H1 (cell line): ENCODE measurements at regions not wholly inside any gene's neighbourhood (a gene's known extent, or its start where the extent isn't known, plus 50 kb on each side); places are given as distances from the start of the nearest gene placed in this dataset.

Experiments used
- CTCF ChIA-PET: fragments of 300-600 bp; sonication (Branson Sonifier 250); formaldehyde crosslinking; loops from one replicate; lab custom pipeline; 2021; ENCODE audit not compliant: partially characterized antibody; lab: Charles Lee
- POLR2A ChIA-PET: fragments of 300-600 bp; sonication (Branson Sonifier 250); formaldehyde crosslinking; loops from one replicate; lab custom pipeline; 2021; ENCODE audit warnings: inconsistent platforms; ENCODE audit not compliant: partially characterized antibody; lab: Charles Lee
- DNase-seq, 2 experiments: peaks; one replicate each; pipeline versions ENCODE4 v3.0.0 to v3.0.0-alpha.2; 2010 to 2022; ENCODE audit warnings: low spot score in 2 of 2, low read depth in 1 of 2, mixed read lengths in 1 of 2
- FAIRE-seq: peaks from 2 replicates; lab custom pipeline; 2011; peaks lifted over from hg19 to GRCh38; lab: Jason Lieb, UNC
- H2AFZ ChIP-seq: 2 replicates; pipeline ENCODE4 v1.8.1; 2012; ENCODE audit warnings: low read length, inconsistent platforms
- H2AK5ac ChIP-seq: 2 replicates; pipeline ENCODE4 v1.6.1; 2013; ENCODE audit warnings: low read depth, low read length
- H2BK120ac ChIP-seq: replicated peaks from 2 replicates; pipeline ENCODE3; 2013; ENCODE audit warnings: low read depth, low read length, inconsistent platforms
- H2BK12ac ChIP-seq: 2 replicates; pipeline ENCODE4 v1.6.1; 2013; ENCODE audit warnings: low read depth, low read length
- H2BK15ac ChIP-seq: 2 replicates; pipeline ENCODE4 v1.6.1; 2013; ENCODE audit warnings: low read length
- H2BK20ac ChIP-seq: 2 replicates; pipeline ENCODE4 v1.6.1; 2013; ENCODE audit warnings: low read length
- H2BK5ac ChIP-seq: 2 replicates; pipeline ENCODE4 v1.6.1; 2013; ENCODE audit warnings: low read depth, low read length
- H3K14ac ChIP-seq: 2 replicates; pipeline ENCODE4 v1.6.1; 2013; ENCODE audit warnings: inconsistent platforms; ENCODE audit not compliant: insufficient read length
- H3K18ac ChIP-seq: 2 replicates; pipeline ENCODE4 v1.6.1; 2013; ENCODE audit warnings: low read length; ENCODE audit errors: extremely low read depth
- H3K23ac ChIP-seq: 2 replicates; pipeline ENCODE4 v1.6.1; 2013; ENCODE audit warnings: inconsistent platforms; ENCODE audit not compliant: insufficient read length
- H3K23me2 ChIP-seq: 2 replicates; pipeline ENCODE4 v1.6.1; 2013; ENCODE audit warnings: low read depth, low read length
- H3K27ac ChIP-seq: 2 replicates; pipeline ENCODE4 v1.6.1; 2011; ENCODE audit warnings: low read depth, low read length, inconsistent platforms
- H3K27me3 ChIP-seq, 4 experiments: replicated peaks in 1 of 4; 1 replicate in 1 of 4; 2 replicates in 3 of 4; pipeline versions ENCODE4 v1.6.1 to v1.8.1; 2011 to 2013; ENCODE audit warnings: low read length in 3 of 4, mild to moderate bottlenecking in 3 of 4, inconsistent platforms in 2 of 4, mixed read lengths in 2 of 4, moderate library complexity in 1 of 4; ENCODE audit not compliant: control insufficient read depth in 3 of 4, insufficient read depth in 3 of 4; ENCODE audit errors: extremely low read depth in 1 of 4
- H3K36me3 ChIP-seq, 4 experiments: 2 replicates each; pipeline versions ENCODE4 v1.6.1 to v1.8.1; 2011 to 2013; ENCODE audit warnings: mild to moderate bottlenecking in 4 of 4, low read length in 3 of 4, moderate library complexity in 2 of 4, control low read depth in 1 of 4, inconsistent platforms in 1 of 4; ENCODE audit not compliant: insufficient read depth in 4 of 4, control insufficient read depth in 2 of 4
- H3K4ac ChIP-seq: replicated peaks from 2 replicates; pipeline ENCODE3; 2013; ENCODE audit warnings: low read length, low read depth, mixed read lengths, inconsistent platforms; ENCODE audit not compliant: insufficient read length
- H3K4me1 ChIP-seq, 4 experiments: replicated peaks in 1 of 4; 1 replicate in 1 of 4; 2 replicates in 3 of 4; pipeline versions ENCODE4 v1.6.1 to v1.8.1; 2011 to 2013; ENCODE audit warnings: low read length in 3 of 4, inconsistent platforms in 2 of 4, mixed read lengths in 1 of 4; ENCODE audit not compliant: insufficient read depth in 4 of 4, control insufficient read depth in 3 of 4
- H3K4me2 ChIP-seq, 2 experiments: 2 replicates each; pipeline versions ENCODE4 v1.6.1 to v1.8.1; 2011 to 2013; ENCODE audit warnings: low read depth in 2 of 2, low read length in 2 of 2, control low read depth in 1 of 2, inconsistent platforms in 1 of 2, mild to moderate bottlenecking in 1 of 2; ENCODE audit not compliant: insufficient read depth in 1 of 2
- H3K4me3 ChIP-seq, 4 experiments: fragments of 200-600, 300-600 bp in 1 of 4; sonication (generic), shearing (Covaris generic), sonication (Bioruptor Twin) in 1 of 4; 2 replicates each; pipeline versions ENCODE4 v1.5.1 to v1.8.1; 2011 to 2016; ENCODE audit warnings: low read length in 4 of 4, low read depth in 3 of 4, control low read depth in 2 of 4, inconsistent platforms in 2 of 4, mild to moderate bottlenecking in 2 of 4, mixed read lengths in 1 of 4, moderate library complexity in 1 of 4; ENCODE audit not compliant: insufficient read depth in 2 of 4; ENCODE audit errors: extremely low read depth in 1 of 4
- H3K56ac ChIP-seq: replicated peaks from 2 replicates; pipeline ENCODE3; 2013; ENCODE audit warnings: low read depth, mild to moderate bottlenecking, mixed read lengths, low read length, inconsistent platforms; ENCODE audit not compliant: insufficient read length
- H3K79me1 ChIP-seq: 2 replicates; pipeline ENCODE4 v1.6.1; 2013; ENCODE audit warnings: low read depth, low read length, control low read depth
- H3K79me2 ChIP-seq, 2 experiments: 2 replicates each; pipeline versions ENCODE4 v1.6.1 to v1.8.1; 2012 to 2013; ENCODE audit warnings: low read length in 2 of 2, mild to moderate bottlenecking in 2 of 2, inconsistent platforms in 1 of 2; ENCODE audit not compliant: insufficient read depth in 2 of 2, control insufficient read depth in 1 of 2
- H3K9ac ChIP-seq, 4 experiments: replicated peaks in 1 of 4; 1 replicate in 1 of 4; 2 replicates in 3 of 4; pipeline versions ENCODE4 v1.6.1 to v1.8.1; 2011 to 2013; ENCODE audit warnings: low read depth in 3 of 4, low read length in 3 of 4, control low read depth in 2 of 4, mild to moderate bottlenecking in 2 of 4, moderate library complexity in 2 of 4, inconsistent platforms in 1 of 4; ENCODE audit errors: extremely low read depth in 1 of 4
- H3K9me3 ChIP-seq, 2 experiments: 2 replicates each; pipeline versions ENCODE4 v1.6.1 to v1.8.1; 2012 to 2013; ENCODE audit warnings: mild to moderate bottlenecking in 2 of 2, moderate library complexity in 2 of 2, control low read depth in 1 of 2, inconsistent platforms in 1 of 2, low read depth in 1 of 2, low read length in 1 of 2, mixed read lengths in 1 of 2; ENCODE audit not compliant: insufficient read depth in 2 of 2
- H4K20me1 ChIP-seq, 2 experiments: replicated peaks in 1 of 2; 2 replicates each; pipeline versions ENCODE3 to v1.8.1; 2011 to 2013; ENCODE audit warnings: inconsistent platforms in 2 of 2, low read length in 2 of 2, mild to moderate bottlenecking in 1 of 2; ENCODE audit not compliant: insufficient read depth in 2 of 2, control insufficient read depth in 1 of 2
- H4K5ac ChIP-seq: 2 replicates; pipeline ENCODE4 v1.6.1; 2013; ENCODE audit warnings: low read length, low read depth, mixed read lengths, inconsistent platforms; ENCODE audit not compliant: insufficient read length
- H4K8ac ChIP-seq: 2 replicates; pipeline ENCODE4 v1.8.0; 2013; ENCODE audit warnings: mild to moderate bottlenecking, moderate library complexity, low read length, inconsistent platforms; ENCODE audit not compliant: insufficient read depth; ENCODE audit errors: extremely low read depth
- H4K91ac ChIP-seq: replicated peaks from 2 replicates; pipeline ENCODE3; 2013; ENCODE audit warnings: low read length, mixed read lengths, inconsistent platforms; ENCODE audit not compliant: insufficient read length
- ASH2L ChIP-seq: fragments of 200-600, 300-600 bp; sonication (generic); IDR thresholded peaks from one replicate; pipeline ENCODE4 v1.7.1; 2017; ENCODE audit warnings: low read length
- BCL11A ChIP-seq, 2 experiments: IDR thresholded peaks; one replicate each; pipeline ENCODE4 v1.6.1; 2011; ENCODE audit warnings: low read depth in 2 of 2, low read length in 2 of 2, mild to moderate bottlenecking in 2 of 2
- CEBPB ChIP-seq: IDR thresholded peaks from 2 replicates; pipeline ENCODE4 v1.6.1; 2012; ENCODE audit warnings: low read depth, low read length
- EGR1 ChIP-seq: IDR thresholded peaks from 2 replicates; pipeline ENCODE4 v1.6.1; 2011; ENCODE audit warnings: low read depth, low read length, borderline replicate concordance
- JUND ChIP-seq: IDR thresholded peaks from 2 replicates; pipeline ENCODE4 v1.6.1; 2011; ENCODE audit warnings: mild to moderate bottlenecking, improper control_type of control experiment, low read length
- KDM1A ChIP-seq: fragments of 200-600, 300-600 bp; sonication (generic); IDR thresholded peaks from 2 replicates; pipeline ENCODE4 v1.7.1; 2016; ENCODE audit warnings: mild to moderate bottlenecking, low read length, borderline replicate concordance
- KDM4A ChIP-seq: IDR thresholded peaks from one replicate; pipeline ENCODE4 v1.7.1; 2012; ENCODE audit warnings: low read depth, mild to moderate bottlenecking, moderate library complexity, low read length, inconsistent platforms; ENCODE audit not compliant: severe bottlenecking
- POU5F1 ChIP-seq: IDR thresholded peaks from 2 replicates; pipeline ENCODE4 v1.6.1; 2011; ENCODE audit warnings: low read depth, mild to moderate bottlenecking, low read length, moderate library complexity
- RBBP5 ChIP-seq: IDR thresholded peaks from 2 replicates; pipeline ENCODE4 v1.7.1; 2012; ENCODE audit warnings: low read depth, mild to moderate bottlenecking, inconsistent platforms, low read length, moderate library complexity, borderline replicate concordance
- RFX5 ChIP-seq: IDR thresholded peaks from 2 replicates; pipeline ENCODE4 v1.6.1; 2011; ENCODE audit warnings: low read depth, low read length, improper control_type of control experiment, borderline replicate concordance
- SIRT6 ChIP-seq: IDR thresholded peaks from one replicate; pipeline ENCODE4 v1.7.1; 2012; ENCODE audit warnings: low read length, inconsistent platforms
- TAF1 ChIP-seq: IDR thresholded peaks from 2 replicates; pipeline ENCODE4 v1.6.1; 2011; ENCODE audit warnings: mild to moderate bottlenecking, low read depth, low read length
- TBP ChIP-seq: IDR thresholded peaks from 2 replicates; pipeline ENCODE4 v1.6.1; 2011; ENCODE audit warnings: low read depth, low read length, improper control_type of control experiment
- WGBS, 2 experiments: shearing (Covaris generic) in 1 of 2; methylation state at CpG; one replicate each; pipeline versions ENCODE4 v1.1.6 to v1.1.7; 2013 to 2015; ENCODE audit warnings: low lambda C conversion rate in 2 of 2, mixed read lengths in 2 of 2, inconsistent platforms in 1 of 2, low coverage in 1 of 2, missing lambda C conversion rate in 1 of 2; ENCODE audit not compliant: insufficient replicate concordance in 2 of 2, insufficient coverage in 1 of 2, insufficient read length in 1 of 2; ENCODE audit errors: extremely low coverage in 1 of 2, missing lambda C conversion rate in 1 of 2; 5-methylcytosine and 5-hydroxymethylcytosine counted together
- TF ChIP-seq, protein P1 (sequence below), 3 experiments: IDR thresholded peaks; 1 replicate in 2 of 3; 2 replicates in 1 of 3; pipeline versions ENCODE4 v1.5.1 to v1.6.1; 2011; ENCODE audit warnings: low read length in 3 of 3, mild to moderate bottlenecking in 3 of 3, inconsistent platforms in 2 of 3, low read depth in 1 of 3, moderate library complexity in 1 of 3; ENCODE audit not compliant: insufficient read depth in 1 of 3; ENCODE audit errors: control extremely low read depth in 1 of 3

DNA sequence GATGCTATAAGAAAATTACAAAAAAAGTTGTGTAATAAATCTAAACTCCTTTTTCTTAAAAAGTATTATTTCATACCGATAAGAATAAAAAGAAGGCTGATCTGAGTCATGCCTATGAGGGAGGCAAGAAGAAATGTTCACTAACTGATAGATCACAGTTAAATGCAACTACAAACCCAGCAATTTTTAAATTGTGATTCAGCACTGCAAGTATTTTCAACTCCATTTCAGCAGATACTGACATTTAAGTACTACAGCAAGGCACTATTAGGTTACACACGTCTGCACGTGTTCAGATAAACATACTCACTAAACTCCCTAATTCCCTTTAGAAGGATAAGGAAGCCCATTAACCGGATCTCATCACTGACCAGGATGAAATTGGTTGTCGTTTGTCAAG, 213.3 kb upstream of the ZRANB2 start:
- no peak overlapping the region for H2BK20ac ChIP-seq
- no peaks in the 10 kb centered on the region for H3K27me3 ChIP-seq
- H3K14ac ChIP-seq, result no peak overlapping the region
- H2AFZ ChIP-seq, result peak overlapping the region; percentile 34; the same call in 1 of the 2 replicates
- no peaks in the 10 kb centered on the region for H3K4me1 ChIP-seq
- no peak overlapping the region for H2BK15ac ChIP-seq
- H3K9ac ChIP-seq, result no peak overlapping the region
- H3K9me3 ChIP-seq, result no peaks in the 10 kb centered on the region
- H4K20me1 ChIP-seq, result no peaks in the 10 kb centered on the region
- no peak overlapping the region for H3K4me3 ChIP-seq
- H3K56ac ChIP-seq, result no peak overlapping the region
- no peaks in the 10 kb centered on the region for H3K36me3 ChIP-seq
- no peak overlapping the region for H2BK5ac ChIP-seq
- DNase-seq, result no peak
- H3K23ac ChIP-seq, result no peak overlapping the region
- CTCF ChIA-PET, result no interaction called here
- H3K79me2 ChIP-seq, result no peaks in the 10 kb centered on the region
- H2AK5ac ChIP-seq, result no peak overlapping the region
- no peak overlapping the region for H3K18ac ChIP-seq
- no peak overlapping the region for H3K27ac ChIP-seq
- H3K4me2 ChIP-seq, result no peak overlapping the region
- H3K4ac ChIP-seq, result no peak overlapping the region
- H2BK120ac ChIP-seq, result no peak overlapping the region
- no peak overlapping the region for H4K91ac ChIP-seq
- H4K5ac ChIP-seq, result no peak overlapping the region
- H3K79me1 ChIP-seq, result no peaks in the 10 kb centered on the region
- no peak for FAIRE-seq
- H2BK12ac ChIP-seq, result no peak overlapping the region
- 93% methylated on average over 5 of the region's 5 CpGs; no CpG with 5 or more reads in 1 of the 2 experiments for WGBS, 2 experiments
- POLR2A ChIA-PET, result no interaction called here
- no peak overlapping the region for H4K8ac ChIP-seq
- no peaks in the 10 kb centered on the region for H3K23me2 ChIP-seq
- TF ChIP-seq, protein P1, sequence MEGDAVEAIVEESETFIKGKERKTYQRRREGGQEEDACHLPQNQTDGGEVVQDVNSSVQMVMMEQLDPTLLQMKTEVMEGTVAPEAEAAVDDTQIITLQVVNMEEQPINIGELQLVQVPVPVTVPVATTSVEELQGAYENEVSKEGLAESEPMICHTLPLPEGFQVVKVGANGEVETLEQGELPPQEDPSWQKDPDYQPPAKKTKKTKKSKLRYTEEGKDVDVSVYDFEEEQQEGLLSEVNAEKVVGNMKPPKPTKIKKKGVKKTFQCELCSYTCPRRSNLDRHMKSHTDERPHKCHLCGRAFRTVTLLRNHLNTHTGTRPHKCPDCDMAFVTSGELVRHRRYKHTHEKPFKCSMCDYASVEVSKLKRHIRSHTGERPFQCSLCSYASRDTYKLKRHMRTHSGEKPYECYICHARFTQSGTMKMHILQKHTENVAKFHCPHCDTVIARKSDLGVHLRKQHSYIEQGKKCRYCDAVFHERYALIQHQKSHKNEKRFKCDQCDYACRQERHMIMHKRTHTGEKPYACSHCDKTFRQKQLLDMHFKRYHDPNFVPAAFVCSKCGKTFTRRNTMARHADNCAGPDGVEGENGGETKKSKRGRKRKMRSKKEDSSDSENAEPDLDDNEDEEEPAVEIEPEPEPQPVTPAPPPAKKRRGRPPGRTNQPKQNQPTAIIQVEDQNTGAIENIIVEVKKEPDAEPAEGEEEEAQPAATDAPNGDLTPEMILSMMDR (IDR thresholded peaks at IDR 0.05; ENCODE audit: control extremely low read depth in 1 of 3, insufficient read depth in 1 of 3, low read depth in 1 of 3, low read length in 3 of 3), result no peak
- TF ChIP-seq POU5F1, result no peak
- no peak for TF ChIP-seq EGR1
- TF ChIP-seq SIRT6, result no peak
- TF ChIP-seq RBBP5, result no peak
- no peak for TF ChIP-seq BCL11A (IDR thresholded peaks at IDR 0.05; ENCODE audit: low read depth in 2 of 2, low read length in 2 of 2)
- TF ChIP-seq TBP, result no peak
- no peak for TF ChIP-seq RFX5
- TF ChIP-seq CEBPB, result no peak
- no peak for TF ChIP-seq KDM4A
- no peak for TF ChIP-seq ASH2L
- no peak for TF ChIP-seq JUND
- no peak for TF ChIP-seq KDM1A
- no peak for TF ChIP-seq TAF1
